GM12872 (cell line): ENCODE measurements at regions not wholly inside any gene's neighbourhood (a gene's known extent, or its start where the extent isn't known, plus 50 kb on each side); places are given as distances from the start of the nearest gene placed in this dataset.

Experiments
- TF ChIP-seq, protein P1 (sequence below): IDR thresholded peaks from 3 replicates; pipeline ENCODE4 v1.5.1; 2011; ENCODE audit warnings: low read depth, mild to moderate bottlenecking, low read length, moderate library complexity; ENCODE audit not compliant: insufficient read depth

DNA sequence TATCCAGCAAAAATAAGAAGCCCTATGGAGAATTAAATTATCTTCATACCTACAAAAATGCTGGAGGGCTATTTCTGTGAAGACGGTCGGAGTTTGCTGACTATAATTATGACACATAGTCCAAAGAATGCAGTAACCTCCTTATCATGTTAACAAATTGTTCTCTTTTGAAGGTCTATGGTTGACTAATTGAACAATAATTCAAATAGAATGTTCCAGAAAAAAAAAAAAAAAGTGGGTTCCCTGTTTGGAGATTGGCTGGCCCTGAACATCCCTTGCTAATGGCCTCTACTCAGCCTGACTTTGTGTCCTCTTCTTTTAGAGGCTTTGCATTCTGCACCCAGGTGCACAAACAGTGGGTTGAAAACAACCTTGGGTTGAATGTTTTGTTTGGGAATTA is 82.8 kb upstream of the CCBE1 start:
- TF ChIP-seq, protein P1, sequence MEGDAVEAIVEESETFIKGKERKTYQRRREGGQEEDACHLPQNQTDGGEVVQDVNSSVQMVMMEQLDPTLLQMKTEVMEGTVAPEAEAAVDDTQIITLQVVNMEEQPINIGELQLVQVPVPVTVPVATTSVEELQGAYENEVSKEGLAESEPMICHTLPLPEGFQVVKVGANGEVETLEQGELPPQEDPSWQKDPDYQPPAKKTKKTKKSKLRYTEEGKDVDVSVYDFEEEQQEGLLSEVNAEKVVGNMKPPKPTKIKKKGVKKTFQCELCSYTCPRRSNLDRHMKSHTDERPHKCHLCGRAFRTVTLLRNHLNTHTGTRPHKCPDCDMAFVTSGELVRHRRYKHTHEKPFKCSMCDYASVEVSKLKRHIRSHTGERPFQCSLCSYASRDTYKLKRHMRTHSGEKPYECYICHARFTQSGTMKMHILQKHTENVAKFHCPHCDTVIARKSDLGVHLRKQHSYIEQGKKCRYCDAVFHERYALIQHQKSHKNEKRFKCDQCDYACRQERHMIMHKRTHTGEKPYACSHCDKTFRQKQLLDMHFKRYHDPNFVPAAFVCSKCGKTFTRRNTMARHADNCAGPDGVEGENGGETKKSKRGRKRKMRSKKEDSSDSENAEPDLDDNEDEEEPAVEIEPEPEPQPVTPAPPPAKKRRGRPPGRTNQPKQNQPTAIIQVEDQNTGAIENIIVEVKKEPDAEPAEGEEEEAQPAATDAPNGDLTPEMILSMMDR: no peak

DNA sequence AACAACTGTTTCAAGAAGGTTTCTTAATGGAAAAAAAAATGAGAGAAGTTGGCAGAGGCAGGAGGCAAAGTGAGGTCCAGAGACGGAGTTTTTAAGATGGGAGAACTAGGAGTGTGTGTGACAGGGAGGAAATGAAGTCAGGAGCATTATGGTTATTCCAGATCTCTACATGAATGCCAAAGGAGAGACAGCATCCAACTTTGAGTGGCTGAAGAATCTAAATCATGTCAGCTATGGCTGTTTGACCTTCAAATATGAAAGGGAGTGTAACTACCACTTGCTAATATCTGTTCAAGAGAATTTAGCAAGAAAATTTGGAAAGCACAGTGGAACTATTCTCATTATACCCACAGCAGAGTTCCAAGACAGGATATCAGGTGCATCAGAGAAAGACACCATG is 81.2 kb upstream of the CCBE1 start:
- TF ChIP-seq, protein P1: no peak

DNA sequence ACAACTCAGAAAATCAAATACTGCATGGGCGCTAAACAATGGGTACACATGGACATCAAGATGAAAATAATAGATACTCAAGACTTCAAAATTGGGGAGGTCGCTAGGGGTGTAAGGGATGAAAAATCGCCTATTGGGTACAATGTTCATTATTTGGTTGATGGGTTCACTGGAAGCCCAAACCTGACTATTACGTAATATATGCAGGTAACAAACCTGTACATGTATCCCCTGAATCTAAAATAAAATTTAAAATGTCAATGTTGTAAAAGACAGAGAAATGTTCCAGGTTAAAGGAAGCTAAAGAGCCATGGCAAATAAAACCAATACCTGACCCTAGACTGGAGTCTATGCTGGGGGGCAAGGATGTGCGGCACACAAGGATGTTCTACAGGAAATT is 80.4 kb upstream of the CCBE1 start:
- TF ChIP-seq, protein P1: no peak

DNA sequence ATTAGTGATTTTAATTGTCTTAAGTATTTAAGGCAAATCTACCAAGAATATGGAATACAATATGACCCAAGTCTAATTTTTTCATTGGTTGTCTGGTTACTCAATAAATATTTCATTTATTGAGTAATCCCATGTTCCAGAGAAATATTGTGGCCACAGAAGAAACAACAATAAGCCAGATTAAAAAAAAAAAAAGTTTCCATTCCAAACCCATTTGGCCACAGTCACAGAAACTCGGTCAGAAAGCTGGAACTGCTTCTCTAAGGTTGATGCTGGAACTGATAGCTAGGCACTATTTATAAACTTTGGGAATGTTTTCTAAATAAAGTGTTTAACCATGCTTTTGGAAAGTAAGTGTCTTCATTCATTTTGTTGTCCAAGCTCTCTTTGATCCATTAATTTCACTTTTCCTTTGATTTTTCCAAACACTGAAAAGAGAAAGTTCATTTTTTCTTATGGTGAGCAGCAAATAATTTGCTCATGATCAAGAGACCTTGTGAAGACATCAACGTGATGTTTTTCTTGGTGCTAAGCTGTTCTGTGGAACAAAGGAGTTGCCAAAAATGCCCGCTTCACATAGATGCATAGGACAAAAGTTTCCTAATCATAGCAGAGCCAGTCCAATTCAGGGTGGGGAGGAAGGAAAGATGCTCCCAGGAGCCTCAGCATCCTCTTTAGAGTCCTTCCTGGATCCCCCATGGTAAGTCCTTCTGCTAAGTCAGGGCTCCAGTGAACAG is 72.1 kb upstream of the CCBE1 start:
- TF ChIP-seq, protein P1: no peak

DNA sequence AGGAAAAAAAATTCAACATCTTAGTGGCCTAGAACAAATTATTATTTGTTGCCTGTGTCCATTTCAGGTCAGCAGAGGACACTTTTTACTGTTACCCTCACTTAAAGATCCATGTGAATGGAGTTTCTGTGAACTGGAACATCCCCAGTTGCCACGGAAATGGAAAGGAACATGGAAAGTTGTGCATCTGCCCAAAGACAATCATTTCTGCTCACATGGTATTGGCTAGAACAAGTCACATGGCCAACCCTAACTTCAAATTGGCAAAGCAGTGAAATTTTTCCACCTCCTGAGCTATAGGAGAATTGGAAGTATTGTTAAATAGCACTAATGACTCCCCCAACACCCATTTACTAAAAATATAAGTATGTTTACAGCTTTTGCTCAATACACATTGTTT is 71.2 kb upstream of the CCBE1 start:
- TF ChIP-seq, protein P1: no peak

DNA sequence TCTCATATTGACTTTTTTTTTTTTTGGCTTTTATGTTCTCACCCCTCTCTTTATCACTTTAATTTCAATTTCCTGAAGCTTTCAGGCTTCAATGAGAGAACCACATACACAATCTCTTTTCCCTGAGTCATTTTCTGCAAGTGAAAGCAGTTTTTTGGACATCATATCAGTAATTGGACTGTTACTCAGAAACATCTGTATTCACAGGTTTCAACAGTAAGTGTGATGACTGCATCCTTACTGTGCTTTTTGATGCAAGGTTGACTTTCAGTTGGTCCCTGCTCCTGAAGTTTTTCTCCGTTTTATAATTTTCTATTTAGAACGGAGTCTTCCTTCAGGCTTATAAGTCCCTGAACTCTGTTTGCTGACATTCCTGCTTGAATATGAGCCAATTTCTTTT is 70.5 kb upstream of the CCBE1 start:
- TF ChIP-seq, protein P1: no peak

DNA sequence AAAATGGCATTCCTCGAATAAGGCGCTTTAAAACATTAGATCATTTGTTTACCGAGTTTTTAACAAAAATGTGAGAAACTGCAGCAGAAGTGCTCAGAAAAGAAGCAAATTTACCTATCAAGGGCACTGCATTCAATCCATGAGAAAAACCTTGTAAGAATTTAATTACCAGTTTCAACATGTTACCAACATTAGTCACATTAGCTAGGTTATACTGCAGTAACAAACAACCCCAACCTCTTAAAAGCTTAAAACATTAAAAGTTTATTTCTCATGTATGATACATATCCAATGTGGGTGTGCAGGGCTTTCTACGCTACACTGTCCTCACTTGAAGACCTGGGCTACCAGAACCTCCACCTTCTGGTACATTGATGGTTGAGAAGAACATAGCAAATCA is 68.1 kb upstream of the CCBE1 start:
- TF ChIP-seq, protein P1: no peak

DNA sequence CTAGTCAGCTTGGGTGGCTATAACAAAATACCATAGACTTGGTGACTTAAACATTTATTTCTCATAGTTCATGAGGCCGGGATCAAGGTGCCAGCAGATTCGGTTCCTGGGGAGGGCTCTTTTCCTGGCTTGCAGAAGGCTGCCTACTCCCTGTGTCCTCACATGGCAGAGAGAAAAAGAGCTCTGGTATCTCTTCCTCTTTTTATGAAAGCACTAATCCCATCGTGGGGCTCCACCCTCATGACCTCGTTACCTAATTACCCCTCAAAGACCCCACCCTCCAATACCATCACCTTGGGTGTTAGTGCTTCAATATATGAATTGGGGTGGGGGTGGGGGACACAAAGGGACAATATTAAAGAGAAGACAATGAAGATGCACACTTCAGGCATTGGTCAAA is 67.1 kb upstream of the CCBE1 start:
- TF ChIP-seq, protein P1: no peak
